ENCODE measurements at regions not wholly inside any gene's neighbourhood (a gene's known extent, or its start where the extent isn't known, plus 50 kb on each side); places are given as distances from the start of the nearest gene placed in this dataset.
"Not testable (repeated sequence)": the region's sequence is repeated elsewhere in the genome, so short reads cannot be mapped to it uniquely, and the experiment has no call there.

- H3K4me1 ChIP-seq (ENCODE audit: insufficient read depth, poor library complexity, severe bottlenecking): no peaks in the 10 kb centered on the region
- ATAC-seq (ENCODE audit: low read depth): no peak
- H3K27ac ChIP-seq (ENCODE audit: poor library complexity, severe bottlenecking): no peak overlapping the region
- H3K27me3 ChIP-seq (ENCODE audit: insufficient read depth, poor library complexity, severe bottlenecking): no peaks in the 10 kb centered on the region
- DNase-seq (ENCODE audit: low spot score): no peak
- H3K4me3 ChIP-seq (ENCODE audit: severe bottlenecking): no peak overlapping the region
- H3K9me3 ChIP-seq (ENCODE audit: severe bottlenecking): no peaks in the 10 kb centered on the region
- no peak for TF ChIP-seq CTCF (IDR thresholded peaks at IDR 0.05; ENCODE audit: poor library complexity, severe bottlenecking)
- no peaks in the 10 kb centered on the region for H3K36me3 ChIP-seq (ENCODE audit: low read depth)
These were observed 877.7 kb downstream of the SLC6A15 start for GRCh38 chr12:84034871-84035270.

GRCh38 chr12:84033162-84033561 is 879.4 kb downstream of the SLC6A15 start:
- Histone ChIP-seq H3K4me1 (ENCODE audit: insufficient read depth, poor library complexity, severe bottlenecking) (no peaks in the 10 kb centered on the region), H3K27me3 (ENCODE audit: insufficient read depth, poor library complexity, severe bottlenecking) (no peaks in the 10 kb centered on the region), H3K27ac (ENCODE audit: poor library complexity, severe bottlenecking) (no peak overlapping the region), H3K36me3 (ENCODE audit: low read depth) (no peaks in the 10 kb centered on the region), H3K4me3 (ENCODE audit: severe bottlenecking) (no peak overlapping the region), H3K9me3 (ENCODE audit: severe bottlenecking) (no peaks in the 10 kb centered on the region)
- TF ChIP-seq CTCF (IDR thresholded peaks at IDR 0.05; ENCODE audit: poor library complexity, severe bottlenecking): no peak
- DNase-seq (ENCODE audit: low spot score) (no peak), ATAC-seq (ENCODE audit: low read depth) (no peak)

GRCh38 chr12:84018556-84019179 is 893.9 kb downstream of the SLC6A15 start:
- H3K4me3 ChIP-seq (ENCODE audit: severe bottlenecking); DNase-seq (ENCODE audit: low spot score); H3K27ac ChIP-seq (ENCODE audit: poor library complexity, severe bottlenecking); H3K9me3 ChIP-seq (ENCODE audit: severe bottlenecking); H3K4me1 ChIP-seq (ENCODE audit: insufficient read depth, poor library complexity, severe bottlenecking); H3K27me3 ChIP-seq (ENCODE audit: insufficient read depth, poor library complexity, severe bottlenecking); ATAC-seq (ENCODE audit: low read depth); H3K36me3 ChIP-seq (ENCODE audit: low read depth): not testable (repeated sequence)

DNA sequence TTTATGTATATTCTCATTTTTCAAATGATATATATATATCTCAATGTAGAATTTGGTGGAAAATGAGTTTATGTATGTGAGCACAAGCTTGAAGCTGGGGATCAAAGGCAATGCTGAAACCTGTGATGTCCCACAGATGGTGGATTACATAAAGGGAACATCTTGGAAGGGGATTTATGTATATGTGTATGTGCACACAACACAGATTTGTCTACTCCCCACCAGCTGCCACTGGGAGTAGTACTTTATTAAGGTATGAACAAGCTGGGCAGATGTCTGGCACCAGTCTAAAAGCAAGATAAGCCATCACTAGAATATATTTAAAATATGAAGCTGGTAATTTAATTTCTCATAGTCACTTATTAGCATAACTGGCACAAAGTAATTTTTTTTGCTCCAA is 895.6 kb downstream of the SLC6A15 start:
- no peaks in the 10 kb centered on the region for H3K36me3 ChIP-seq (ENCODE audit: low read depth)
- no peak for DNase-seq (ENCODE audit: low spot score)
- no peaks in the 10 kb centered on the region for H3K27me3 ChIP-seq (ENCODE audit: insufficient read depth, poor library complexity, severe bottlenecking)
- no peak for TF ChIP-seq CTCF (IDR thresholded peaks at IDR 0.05; ENCODE audit: poor library complexity, severe bottlenecking)
- H3K9me3 ChIP-seq (ENCODE audit: severe bottlenecking): peaks cover 2% of the 10 kb centered on the region
- H3K27ac ChIP-seq (ENCODE audit: poor library complexity, severe bottlenecking): no peak overlapping the region
- no peak overlapping the region for H3K4me3 ChIP-seq (ENCODE audit: severe bottlenecking)
- no peak for ATAC-seq (ENCODE audit: low read depth)
- no peaks in the 10 kb centered on the region for H3K4me1 ChIP-seq (ENCODE audit: insufficient read depth, poor library complexity, severe bottlenecking)

DNA sequence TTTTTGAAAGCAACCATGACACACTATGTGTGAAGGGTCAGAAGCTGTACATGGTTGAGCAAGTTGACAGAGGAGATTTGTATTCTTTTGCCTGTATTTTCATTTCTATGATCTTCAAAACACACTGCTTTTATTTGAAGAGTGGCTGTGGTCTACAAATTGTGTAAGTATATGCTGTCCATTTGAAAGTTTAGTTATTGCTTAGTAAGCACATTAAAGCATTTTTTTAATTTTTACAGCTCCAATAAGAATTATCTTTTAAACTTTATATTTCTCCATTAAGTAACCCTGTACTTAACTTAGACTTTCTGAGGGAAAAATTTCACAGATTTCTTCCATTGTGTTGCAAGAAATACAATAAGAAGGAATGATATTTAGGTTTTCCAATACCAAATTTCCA is 915.2 kb downstream of the SLC6A15 start:
- no peak for TF ChIP-seq CTCF (IDR thresholded peaks at IDR 0.05; ENCODE audit: poor library complexity, severe bottlenecking)
- H3K36me3 ChIP-seq (ENCODE audit: low read depth): no peaks in the 10 kb centered on the region
- H3K4me1 ChIP-seq (ENCODE audit: insufficient read depth, poor library complexity, severe bottlenecking): no peaks in the 10 kb centered on the region
- H3K27me3 ChIP-seq (ENCODE audit: insufficient read depth, poor library complexity, severe bottlenecking): no peaks in the 10 kb centered on the region
- no peaks in the 10 kb centered on the region for H3K9me3 ChIP-seq (ENCODE audit: severe bottlenecking)
- H3K4me3 ChIP-seq (ENCODE audit: severe bottlenecking): no peak overlapping the region
- no peak overlapping the region for H3K27ac ChIP-seq (ENCODE audit: poor library complexity, severe bottlenecking)
- no peak for DNase-seq (ENCODE audit: low spot score)
- no peak for ATAC-seq (ENCODE audit: low read depth)
